ENCODE measurements at regions not wholly inside any gene's neighbourhood (a gene's known extent, or its start where the extent isn't known, plus 50 kb on each side); places are given as distances from the start of the nearest gene placed in this dataset.
A peak's percentile ranks its signal among the peaks of the same experiment; 100 is the strongest.

DNA sequence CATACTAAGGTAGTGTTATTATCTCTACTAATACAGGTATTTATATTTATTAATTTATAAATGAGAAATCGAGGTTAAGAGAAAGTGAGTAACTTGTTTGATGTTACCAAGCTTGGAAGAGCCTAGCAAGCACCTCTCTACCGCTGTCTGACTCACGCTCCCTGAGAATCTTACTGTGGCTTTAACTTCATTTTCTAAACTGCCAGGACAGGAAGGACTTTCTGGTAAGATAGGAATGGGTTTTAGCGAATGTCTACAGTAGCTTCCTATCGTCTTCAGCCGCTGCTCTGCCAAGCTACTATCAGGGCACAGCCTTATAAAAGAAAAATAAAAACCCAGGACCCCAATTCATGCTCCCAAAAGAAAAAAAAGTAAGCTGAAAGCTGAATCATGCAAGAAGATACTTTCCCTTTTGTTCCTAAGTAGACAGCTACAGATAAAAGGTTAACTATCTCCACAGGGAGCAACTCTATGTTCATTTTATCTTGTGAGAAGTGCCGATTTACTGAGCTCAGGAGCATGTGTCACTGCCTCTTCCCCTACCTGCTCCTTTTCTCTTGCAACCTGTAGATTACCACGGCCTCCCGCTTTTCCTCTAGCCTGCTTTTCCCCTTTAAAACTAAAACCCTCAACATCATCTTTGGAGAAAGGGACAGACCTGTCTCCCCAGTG, 60.2 kb downstream of the THNSL1 start:
- Histone ChIP-seq H3K4me1 (ENCODE audit: control insufficient read depth in 1 of 2, insufficient read depth in 2 of 2, low read length in 2 of 2) (peaks cover 20 to 32% of the 10 kb centered on the region in 2 donors), H3K9ac (ENCODE audit: low read depth in 1 of 2, low read length in 2 of 2) (no peak overlapping the region), H3K9me3 (ENCODE audit: control insufficient read depth in 1 of 2, low read length in 2 of 2) (no peaks in the 10 kb centered on the region), H3K36me3 (ENCODE audit: control insufficient read depth in 1 of 2, insufficient read depth in 2 of 2, low read length in 2 of 2) (no peaks in the 10 kb centered on the region), H3K4me3 (ENCODE audit: low read depth in 1 of 2, low read length in 2 of 2) (no peak overlapping the region), H3K27me3 (ENCODE audit: control insufficient read depth in 1 of 2, insufficient read depth in 2 of 2, low read length in 2 of 2) (no peaks in the 10 kb centered on the region), H3K27ac (ENCODE audit: low read depth, low read length) (no peak overlapping the region)

DNA sequence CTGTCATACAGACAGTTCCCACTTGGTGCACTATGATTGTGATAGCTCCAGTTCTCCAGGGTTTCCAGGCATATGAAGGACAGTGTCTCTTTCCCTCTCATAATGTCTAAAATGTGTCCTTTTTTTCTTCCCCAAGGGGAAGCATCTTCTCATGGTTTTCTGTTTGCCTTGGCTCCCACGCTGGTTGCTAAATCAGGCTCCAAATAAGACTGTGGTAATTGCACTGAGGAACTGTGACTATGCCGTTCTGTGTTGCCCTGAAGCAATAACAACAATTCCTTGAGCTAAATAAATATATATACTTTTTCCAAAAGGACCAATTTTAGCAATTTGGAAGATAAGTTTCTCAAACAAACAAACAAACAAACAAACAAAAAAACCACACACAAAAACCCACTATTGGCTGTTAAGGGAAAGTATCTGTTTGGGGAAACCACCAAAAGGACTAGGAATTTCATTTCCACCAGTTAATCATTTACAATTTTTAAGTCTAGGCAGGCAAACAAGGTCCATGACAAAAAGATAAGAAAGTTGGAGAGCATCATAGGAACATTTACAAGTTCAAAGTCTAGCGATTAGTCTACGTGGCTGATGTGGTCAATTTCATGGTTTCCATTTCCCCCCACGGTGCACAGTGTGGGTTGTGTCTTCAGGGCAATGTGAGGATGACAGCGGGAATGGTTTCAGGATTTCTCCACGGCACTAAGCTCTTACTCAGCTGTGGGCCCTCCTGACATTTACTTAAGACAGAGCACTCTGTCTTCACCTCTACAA, 62.4 kb downstream of the THNSL1 start:
- peak overlapping the region; percentile 13 for H3K27ac ChIP-seq (ENCODE audit: low read depth, low read length)
- H3K36me3 ChIP-seq (ENCODE audit: control insufficient read depth in 1 of 2, insufficient read depth in 2 of 2, low read length in 2 of 2): no peaks in the 10 kb centered on the region
- no peaks in the 10 kb centered on the region for H3K27me3 ChIP-seq (ENCODE audit: control insufficient read depth in 1 of 2, insufficient read depth in 2 of 2, low read length in 2 of 2)
- no peaks in the 10 kb centered on the region for H3K9me3 ChIP-seq (ENCODE audit: control insufficient read depth in 1 of 2, low read length in 2 of 2)
- H3K9ac ChIP-seq (ENCODE audit: low read depth in 1 of 2, low read length in 2 of 2): peak overlapping the region; percentile 12 to 39
- H3K4me3 ChIP-seq (ENCODE audit: low read depth in 1 of 2, low read length in 2 of 2): peak overlapping the region in 1 of 2 donors; percentile 40
- peaks cover 20 to 32% of the 10 kb centered on the region in 2 donors for H3K4me1 ChIP-seq (ENCODE audit: control insufficient read depth in 1 of 2, insufficient read depth in 2 of 2, low read length in 2 of 2)

DNA sequence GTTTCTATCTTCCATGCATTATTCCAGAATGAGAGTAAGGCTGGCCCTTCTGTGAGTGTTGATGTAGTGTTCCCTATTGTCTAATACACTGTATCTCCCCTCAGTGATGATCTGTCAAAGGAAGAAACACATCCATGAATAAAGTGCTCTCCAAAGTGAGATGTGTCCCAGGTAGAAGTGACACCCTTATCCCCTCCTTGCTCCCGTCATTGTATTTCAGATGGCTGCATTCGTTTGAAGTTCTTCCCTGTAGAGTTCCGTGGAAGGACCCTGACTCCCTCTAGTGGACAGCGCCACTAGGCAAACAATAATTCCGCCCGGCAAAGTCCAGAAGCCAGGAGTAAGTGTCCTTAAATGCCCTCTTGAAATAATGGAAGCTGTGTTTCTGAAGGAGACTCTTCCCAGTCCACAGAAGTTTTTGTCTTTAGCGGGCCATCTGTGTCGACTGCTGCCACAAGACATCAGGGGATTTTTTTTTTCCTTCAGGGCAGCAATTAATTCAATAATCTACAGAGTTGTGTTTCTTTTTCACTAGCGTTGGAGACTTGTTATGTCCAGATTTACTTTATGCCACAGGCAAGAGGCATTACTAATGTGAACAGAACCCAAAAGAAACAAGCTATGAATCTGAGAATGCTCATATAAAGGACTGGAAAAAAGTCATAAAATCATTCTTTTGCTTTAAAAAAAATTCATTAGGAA, 64.6 kb downstream of the THNSL1 start:
- Histone ChIP-seq H3K9ac (ENCODE audit: low read depth in 1 of 2, low read length in 2 of 2) (no peak overlapping the region), H3K27ac (ENCODE audit: low read depth, low read length) (no peak overlapping the region), H3K9me3 (ENCODE audit: control insufficient read depth in 1 of 2, low read length in 2 of 2) (no peaks in the 10 kb centered on the region), H3K27me3 (ENCODE audit: control insufficient read depth in 1 of 2, insufficient read depth in 2 of 2, low read length in 2 of 2) (no peaks in the 10 kb centered on the region), H3K4me1 (ENCODE audit: control insufficient read depth in 1 of 2, insufficient read depth in 2 of 2, low read length in 2 of 2) (peaks cover 20 to 32% of the 10 kb centered on the region in 2 donors), H3K36me3 (ENCODE audit: control insufficient read depth in 1 of 2, insufficient read depth in 2 of 2, low read length in 2 of 2) (no peaks in the 10 kb centered on the region), H3K4me3 (ENCODE audit: low read depth in 1 of 2, low read length in 2 of 2) (no peak overlapping the region)

DNA sequence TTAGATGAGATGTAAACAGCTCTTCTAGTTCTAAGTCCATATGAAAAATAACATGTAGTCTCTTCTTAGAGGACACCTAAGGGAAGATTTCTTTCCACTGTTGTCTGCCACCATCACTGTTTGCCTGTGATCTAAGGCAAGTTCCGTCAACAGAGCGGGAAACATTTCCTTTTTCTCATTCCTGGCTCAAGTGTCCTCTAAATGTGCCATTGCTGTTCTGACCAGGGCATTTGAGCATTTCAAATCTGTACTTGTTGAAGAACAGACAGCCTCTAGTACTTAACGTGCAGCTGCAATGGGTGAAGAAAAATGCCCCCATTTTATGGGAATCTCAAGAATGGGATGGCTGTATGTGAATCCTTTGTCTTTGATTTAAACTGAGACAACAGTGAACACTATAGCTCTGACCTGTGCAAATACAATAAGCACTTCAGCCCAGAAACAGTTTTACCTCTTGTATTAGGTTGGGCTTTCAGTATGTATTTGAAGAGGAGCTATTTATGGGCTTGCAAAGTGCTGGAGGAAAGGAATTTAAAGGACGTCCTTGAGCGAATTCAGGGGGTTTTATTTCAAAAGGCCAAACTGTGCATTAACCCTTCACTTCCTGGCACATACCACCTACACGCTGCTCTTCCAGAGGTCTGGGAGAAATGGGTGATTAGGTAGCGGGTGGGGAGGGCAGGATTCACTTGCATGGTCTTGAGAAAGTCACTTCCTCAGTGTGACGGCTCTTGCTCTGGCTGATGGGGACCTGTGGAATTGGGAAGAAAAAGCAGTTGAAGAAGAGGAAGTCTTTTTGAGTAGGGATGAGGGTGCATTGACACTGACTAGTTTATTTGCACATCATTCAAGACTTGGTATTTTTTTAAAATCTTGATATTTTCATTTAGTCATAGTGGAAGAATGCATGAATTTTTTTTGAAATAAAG, 66.1 kb downstream of the THNSL1 start:
- Histone ChIP-seq H3K27ac (ENCODE audit: low read depth, low read length) (no peak overlapping the region), H3K27me3 (ENCODE audit: control insufficient read depth in 1 of 2, insufficient read depth in 2 of 2, low read length in 2 of 2) (no peaks in the 10 kb centered on the region), H3K4me3 (ENCODE audit: low read depth in 1 of 2, low read length in 2 of 2) (no peak overlapping the region), H3K4me1 (ENCODE audit: control insufficient read depth in 1 of 2, insufficient read depth in 2 of 2, low read length in 2 of 2) (peaks cover 20 to 32% of the 10 kb centered on the region in 2 donors), H3K36me3 (ENCODE audit: control insufficient read depth in 1 of 2, insufficient read depth in 2 of 2, low read length in 2 of 2) (no peaks in the 10 kb centered on the region), H3K9ac (ENCODE audit: low read depth in 1 of 2, low read length in 2 of 2) (no peak overlapping the region), H3K9me3 (ENCODE audit: control insufficient read depth in 1 of 2, low read length in 2 of 2) (no peaks in the 10 kb centered on the region)

DNA sequence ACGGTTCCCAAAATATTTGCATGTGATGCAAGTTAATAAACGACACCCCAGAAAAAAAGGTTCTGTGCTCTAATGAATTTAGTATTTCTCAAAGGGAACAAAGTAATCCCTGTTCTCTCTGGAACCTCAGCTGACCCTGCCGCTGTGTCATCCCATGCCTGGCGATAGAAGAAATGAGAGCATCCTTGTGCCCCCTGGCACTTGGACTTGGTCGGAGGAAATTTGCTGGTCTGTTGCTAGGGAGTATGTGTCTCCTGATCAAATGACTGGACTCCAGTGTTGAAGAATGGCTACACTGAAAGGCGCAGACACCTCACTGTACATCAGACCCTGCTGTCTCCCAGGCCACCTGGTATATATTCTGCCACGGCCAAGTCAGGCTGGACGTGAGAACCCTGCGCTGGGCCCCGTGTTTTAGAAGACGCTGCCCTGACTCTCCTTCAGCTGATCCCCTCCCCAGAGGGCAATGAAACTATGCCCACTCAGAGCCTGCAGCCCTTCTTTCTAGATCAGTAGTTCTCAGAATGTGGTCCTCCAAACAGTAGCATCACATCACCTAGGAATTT, 67.2 kb downstream of the THNSL1 start:
- Histone ChIP-seq H3K36me3 (ENCODE audit: control insufficient read depth in 1 of 2, insufficient read depth in 2 of 2, low read length in 2 of 2) (no peaks in the 10 kb centered on the region), H3K4me3 (ENCODE audit: low read depth in 1 of 2, low read length in 2 of 2) (no peak overlapping the region), H3K27ac (ENCODE audit: low read depth, low read length) (no peak overlapping the region), H3K27me3 (ENCODE audit: control insufficient read depth in 1 of 2, insufficient read depth in 2 of 2, low read length in 2 of 2) (no peaks in the 10 kb centered on the region), H3K9ac (ENCODE audit: low read depth in 1 of 2, low read length in 2 of 2) (no peak overlapping the region), H3K9me3 (ENCODE audit: control insufficient read depth in 1 of 2, low read length in 2 of 2) (no peaks in the 10 kb centered on the region), H3K4me1 (ENCODE audit: control insufficient read depth in 1 of 2, insufficient read depth in 2 of 2, low read length in 2 of 2) (peaks cover 15 to 28% of the 10 kb centered on the region in 2 donors)

DNA sequence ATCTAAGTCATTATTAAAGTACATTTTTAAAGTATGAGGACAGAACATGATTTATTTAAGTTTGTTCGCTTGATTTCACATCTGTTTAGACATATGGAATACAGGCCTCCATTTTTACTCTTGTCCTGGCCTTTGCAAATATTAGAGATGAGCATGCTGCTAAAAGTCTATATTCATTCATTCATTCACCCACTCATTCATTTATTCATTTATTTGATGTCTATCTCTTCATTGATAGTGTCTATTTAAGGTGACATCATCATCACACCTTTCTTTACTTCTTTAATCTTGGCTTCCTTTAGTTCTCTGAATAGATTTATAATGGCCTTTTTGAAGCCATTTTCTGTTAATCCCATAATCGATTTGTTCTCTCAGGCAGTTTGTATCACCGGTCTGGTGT, 68.0 kb downstream of the THNSL1 start:
- H3K4me3 ChIP-seq (ENCODE audit: low read depth in 1 of 2, low read length in 2 of 2): no peak overlapping the region
- H3K27ac ChIP-seq (ENCODE audit: low read depth, low read length): no peak overlapping the region
- H3K36me3 ChIP-seq (ENCODE audit: control insufficient read depth in 1 of 2, insufficient read depth in 2 of 2, low read length in 2 of 2): no peaks in the 10 kb centered on the region
- H3K27me3 ChIP-seq (ENCODE audit: control insufficient read depth in 1 of 2, insufficient read depth in 2 of 2, low read length in 2 of 2): no peaks in the 10 kb centered on the region
- H3K9me3 ChIP-seq (ENCODE audit: control insufficient read depth in 1 of 2, low read length in 2 of 2): no peaks in the 10 kb centered on the region
- no peak overlapping the region for H3K9ac ChIP-seq (ENCODE audit: low read depth in 1 of 2, low read length in 2 of 2)
- H3K4me1 ChIP-seq (ENCODE audit: control insufficient read depth in 1 of 2, insufficient read depth in 2 of 2, low read length in 2 of 2): peaks cover 11 to 20% of the 10 kb centered on the region in 2 donors

DNA sequence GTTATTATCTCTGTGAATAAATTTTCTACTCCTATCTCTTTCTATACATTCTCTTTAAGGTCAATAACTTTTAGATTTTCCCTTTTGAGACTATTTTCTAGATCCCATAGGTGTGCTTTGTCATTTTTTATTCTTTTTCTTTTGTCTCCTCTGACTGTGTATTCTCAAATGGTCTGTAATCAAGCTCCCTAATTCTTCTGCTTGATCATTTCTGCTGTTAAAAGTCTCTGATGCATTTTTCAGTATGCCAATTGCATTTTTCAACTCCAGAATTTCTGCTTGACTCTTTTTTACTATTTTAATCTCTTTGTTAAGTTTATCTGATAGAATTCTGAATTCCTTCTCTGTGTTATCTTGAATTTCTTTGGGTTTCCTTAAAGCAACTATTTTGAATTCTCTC, 78.2 kb downstream of the THNSL1 start:
- no peaks in the 10 kb centered on the region for H3K4me1 ChIP-seq (ENCODE audit: control insufficient read depth in 1 of 2, insufficient read depth in 2 of 2, low read length in 2 of 2)
- no peak overlapping the region for H3K4me3 ChIP-seq (ENCODE audit: low read depth in 1 of 2, low read length in 2 of 2)
- no peak overlapping the region for H3K9ac ChIP-seq (ENCODE audit: low read depth in 1 of 2, low read length in 2 of 2)
- H3K36me3 ChIP-seq (ENCODE audit: control insufficient read depth in 1 of 2, insufficient read depth in 2 of 2, low read length in 2 of 2): no peaks in the 10 kb centered on the region
- H3K9me3 ChIP-seq (ENCODE audit: control insufficient read depth in 1 of 2, low read length in 2 of 2): peaks cover 0 to 5% of the 10 kb centered on the region in 2 donors
- no peaks in the 10 kb centered on the region for H3K27me3 ChIP-seq (ENCODE audit: control insufficient read depth in 1 of 2, insufficient read depth in 2 of 2, low read length in 2 of 2)
- no peak overlapping the region for H3K27ac ChIP-seq (ENCODE audit: low read depth, low read length)

DNA sequence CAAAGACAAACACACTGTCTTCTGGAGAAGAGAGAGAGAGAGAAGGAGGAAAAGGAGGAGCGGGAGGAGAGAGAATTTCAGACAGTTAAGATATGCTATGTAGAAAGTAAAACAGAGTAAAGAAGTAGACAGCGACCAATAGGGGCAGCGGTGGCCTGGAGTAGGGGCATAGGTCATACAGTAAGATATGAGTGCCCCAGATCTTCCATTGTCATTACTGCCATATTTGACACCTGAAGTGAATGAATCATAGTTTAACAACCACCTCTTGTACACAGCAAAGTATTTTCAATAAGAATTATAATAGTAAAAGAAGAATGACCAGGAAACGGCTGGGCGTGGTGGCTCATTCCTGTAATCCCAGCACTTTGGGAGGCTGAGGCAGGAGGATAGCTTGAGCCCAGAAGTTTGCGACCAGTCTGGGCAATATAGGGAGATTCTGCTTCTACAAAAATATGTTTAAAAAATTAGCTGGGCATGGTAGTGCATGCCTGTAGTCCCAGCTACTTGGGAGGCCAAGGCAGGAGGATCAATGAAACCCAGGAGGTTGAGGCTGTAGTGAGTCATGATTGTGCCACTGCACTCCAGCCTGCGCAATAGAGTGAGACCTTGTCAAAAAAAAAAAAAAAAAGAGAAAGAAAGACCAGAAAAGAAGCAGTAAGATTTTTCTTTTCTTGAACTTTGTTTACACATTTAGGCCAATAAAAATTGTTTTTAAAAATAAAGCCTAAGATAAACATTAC, 77.0 kb upstream of the GPR158 start:
- Histone ChIP-seq H3K9ac (ENCODE audit: low read depth in 1 of 2, low read length in 2 of 2) (no peak overlapping the region), H3K36me3 (ENCODE audit: control insufficient read depth in 1 of 2, insufficient read depth in 2 of 2, low read length in 2 of 2) (no peaks in the 10 kb centered on the region), H3K27ac (ENCODE audit: low read depth, low read length) (no peak overlapping the region), H3K4me3 (ENCODE audit: low read depth in 1 of 2, low read length in 2 of 2) (no peak overlapping the region), H3K27me3 (ENCODE audit: control insufficient read depth in 1 of 2, insufficient read depth in 2 of 2, low read length in 2 of 2) (no peaks in the 10 kb centered on the region), H3K9me3 (ENCODE audit: control insufficient read depth in 1 of 2, low read length in 2 of 2) (peaks cover 0 to 5% of the 10 kb centered on the region in 2 donors), H3K4me1 (ENCODE audit: control insufficient read depth in 1 of 2, insufficient read depth in 2 of 2, low read length in 2 of 2) (no peaks in the 10 kb centered on the region)

DNA sequence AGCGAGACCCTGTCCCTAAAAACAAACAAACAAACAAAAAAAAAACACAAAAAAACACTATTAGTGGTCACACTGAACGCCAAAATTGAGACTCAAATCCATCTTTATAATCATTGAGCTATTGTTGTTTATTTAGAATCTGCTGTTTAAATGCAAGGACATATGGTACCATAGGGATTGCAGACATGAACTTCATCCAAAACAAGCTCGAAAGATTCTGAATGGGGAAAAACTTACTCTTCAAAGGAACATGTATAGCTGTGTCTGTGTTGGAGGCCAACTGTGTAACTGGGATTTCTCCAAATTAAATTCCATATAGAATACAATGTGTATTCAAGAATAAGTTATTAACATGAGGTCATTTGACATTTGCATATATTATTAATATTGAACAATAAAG, 74.7 kb upstream of the GPR158 start:
- H3K9me3 ChIP-seq (ENCODE audit: control insufficient read depth in 1 of 2, low read length in 2 of 2): no peaks in the 10 kb centered on the region
- H3K4me3 ChIP-seq (ENCODE audit: low read depth in 1 of 2, low read length in 2 of 2): no peak overlapping the region
- H3K9ac ChIP-seq (ENCODE audit: low read depth in 1 of 2, low read length in 2 of 2): no peak overlapping the region
- no peak overlapping the region for H3K27ac ChIP-seq (ENCODE audit: low read depth, low read length)
- H3K27me3 ChIP-seq (ENCODE audit: control insufficient read depth in 1 of 2, insufficient read depth in 2 of 2, low read length in 2 of 2): no peaks in the 10 kb centered on the region
- no peaks in the 10 kb centered on the region for H3K4me1 ChIP-seq (ENCODE audit: control insufficient read depth in 1 of 2, insufficient read depth in 2 of 2, low read length in 2 of 2)
- no peaks in the 10 kb centered on the region for H3K36me3 ChIP-seq (ENCODE audit: control insufficient read depth in 1 of 2, insufficient read depth in 2 of 2, low read length in 2 of 2)
